HG02885 (cell line): ENCODE measurements at regions not wholly inside any gene's neighbourhood (a gene's known extent, or its start where the extent isn't known, plus 50 kb on each side); places are given as distances from the start of the nearest gene placed in this dataset.

ENCODE experiments used
- ATAC-seq: cut with Tn5 transposase; IDR thresholded peaks from one replicate; pipeline ENCODE4 v1.9.1; 2021; ENCODE audit warnings: mild to moderate bottlenecking; ENCODE audit not compliant: unreplicated experiment, poor library complexity

DNA sequence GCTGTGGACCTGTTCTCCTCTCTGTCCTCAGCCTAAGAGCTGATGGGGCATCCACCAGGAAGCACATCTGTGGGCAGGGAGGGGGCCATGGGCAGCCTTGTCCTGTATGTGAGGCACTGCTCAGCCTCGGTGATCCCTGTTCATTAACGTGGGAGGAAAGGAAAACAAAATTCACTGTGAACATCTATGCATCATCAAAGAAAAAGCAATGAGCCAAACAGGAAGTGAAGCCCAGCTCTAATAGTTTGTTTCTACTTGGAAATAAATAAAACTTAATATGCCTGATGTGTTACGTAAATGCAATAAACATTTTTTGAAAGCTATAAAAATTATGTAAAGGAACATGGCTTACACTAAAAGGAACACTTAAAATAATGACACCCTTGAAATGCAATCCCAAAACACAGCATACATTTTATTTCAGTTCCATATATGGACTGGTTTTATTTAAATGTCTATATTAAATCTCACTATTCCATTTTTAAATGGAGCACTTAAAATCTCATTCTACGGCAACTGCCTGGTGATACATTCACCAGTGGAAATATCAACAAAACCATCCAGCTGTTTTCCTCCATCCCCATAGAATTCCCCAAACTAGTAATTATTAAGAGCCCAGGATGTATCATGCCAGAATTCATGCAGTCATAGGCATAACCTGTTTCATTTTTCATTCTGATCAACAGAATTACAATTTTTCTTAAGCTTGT lies 78.3 kb downstream of the ZNF280B start:
- no peak for ATAC-seq

DNA sequence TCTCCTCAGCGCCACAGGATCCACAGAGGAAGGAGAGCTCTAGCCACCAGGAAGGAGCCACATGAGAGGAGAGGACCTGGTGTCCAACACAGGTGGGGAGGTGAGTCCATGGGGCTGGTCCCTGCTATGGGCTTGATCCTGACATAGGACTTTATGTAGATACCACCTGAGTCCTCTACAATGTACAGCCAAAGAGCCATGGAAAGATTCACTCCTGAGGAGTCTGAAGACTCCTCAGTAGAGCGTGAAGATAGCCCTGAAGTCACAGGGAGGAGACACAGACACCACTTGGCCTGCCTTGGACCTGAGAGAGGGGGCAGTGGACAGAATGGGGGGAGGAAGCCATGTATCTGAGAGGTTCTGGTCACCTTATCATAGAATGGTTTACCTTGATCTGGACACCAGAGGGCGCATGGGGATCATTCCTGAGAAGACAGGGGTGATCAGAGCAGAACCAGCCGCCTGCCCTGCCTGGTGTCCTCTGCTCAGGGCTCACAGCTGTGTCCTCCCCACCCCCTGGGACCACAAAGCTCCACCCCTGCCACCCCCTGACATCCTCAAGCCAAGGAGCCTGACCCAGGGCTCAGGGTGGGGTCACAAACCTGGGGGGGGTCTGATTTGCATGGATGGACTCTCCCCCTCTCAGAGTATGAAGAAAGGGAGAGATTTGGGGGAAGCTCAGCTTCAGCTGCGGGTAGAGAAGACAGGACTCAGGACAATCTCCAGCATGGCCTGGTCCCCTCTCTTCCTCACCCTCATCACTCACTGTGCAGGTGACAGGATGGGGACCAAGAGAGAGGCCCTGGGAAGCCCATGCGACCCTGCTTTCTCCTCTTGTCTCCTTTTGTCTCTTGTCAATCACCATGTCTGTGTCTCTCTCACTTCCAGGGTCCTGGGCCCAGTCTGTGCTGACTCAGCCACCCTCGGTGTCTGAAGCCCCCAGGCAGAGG lies 77.0 kb downstream of the ZNF280B start:
- no peak for ATAC-seq

DNA sequence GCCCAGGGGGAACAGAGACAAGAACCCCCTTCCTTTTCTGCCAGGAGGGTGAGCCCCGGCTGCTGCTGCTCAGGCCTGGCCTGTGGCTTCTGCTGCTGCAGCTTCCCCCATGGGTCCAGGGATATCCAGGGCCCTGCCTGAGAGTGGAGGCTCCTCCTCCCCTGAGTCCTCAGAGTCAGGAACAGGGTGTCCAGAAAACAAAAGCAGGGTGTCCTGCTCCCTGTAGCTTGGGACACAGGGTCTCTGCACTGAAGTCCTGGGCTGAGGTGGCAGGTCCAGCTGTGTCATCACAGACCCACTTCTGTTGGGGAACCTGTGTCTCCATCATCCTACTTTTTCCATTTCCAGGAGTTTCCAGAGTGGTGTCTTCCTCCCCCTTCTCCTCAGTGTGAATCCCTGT lies 76.1 kb downstream of the ZNF280B start:
- ATAC-seq, result no peak

DNA sequence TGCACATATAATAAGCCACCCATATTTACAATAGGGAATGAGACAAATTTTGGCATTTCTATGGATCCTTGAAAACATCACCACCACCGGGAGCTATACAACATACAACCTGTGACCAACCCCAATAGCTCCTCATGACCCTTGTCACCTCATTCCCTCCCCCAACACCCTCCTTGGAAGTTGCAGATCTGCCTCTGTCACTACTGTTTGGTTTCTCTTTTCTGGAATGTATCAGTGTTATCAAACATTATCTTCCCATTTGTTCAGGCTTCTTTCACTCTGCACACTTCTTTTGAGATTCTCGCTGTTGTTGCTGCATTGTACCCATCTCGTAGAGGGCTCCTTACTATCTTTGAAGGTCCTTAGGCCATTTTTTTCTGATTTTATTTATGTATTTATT lies 75.6 kb downstream of the ZNF280B start:
- no peak for ATAC-seq

- no peak for ATAC-seq
Observed at GRCh38 chr22:22433770-22434169, 74.8 kb downstream of the ZNF280B start.
